ENCODE measurements at regions not wholly inside any gene's neighbourhood (a gene's known extent, or its start where the extent isn't known, plus 50 kb on each side); places are given as distances from the start of the nearest gene placed in this dataset.

DNA sequence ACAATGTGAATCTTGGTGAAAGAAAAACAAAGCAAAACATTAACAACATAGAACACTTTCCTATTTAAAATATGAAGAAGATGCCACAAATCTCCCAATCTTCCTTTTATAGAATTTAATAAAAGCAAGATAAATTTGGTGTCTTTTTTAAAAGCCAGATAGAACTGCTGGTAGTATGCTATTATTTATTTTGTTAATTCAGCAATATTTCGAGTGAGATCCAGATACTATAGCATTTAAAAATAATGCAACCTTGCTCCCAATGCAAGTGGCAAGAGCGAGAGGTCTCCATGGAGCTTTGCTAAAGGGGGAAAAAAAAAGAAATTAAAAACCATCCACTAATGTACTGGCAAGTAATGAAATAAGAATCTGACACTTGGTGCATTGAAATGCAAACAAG is 121.8 kb downstream of the IL20RB start:
- BruUV-seq (replicated peaks) = no TSS peak
- Histone ChIP-seq H3K4me1 (ENCODE audit: insufficient read depth, low read length, poor library complexity, severe bottlenecking) (no peaks in the 10 kb centered on the region), H3K9me3 (ENCODE audit: low read depth, low read length, poor library complexity, severe bottlenecking) (no peaks in the 10 kb centered on the region), H3K27ac (ENCODE audit: low read depth, low read length, poor library complexity, severe bottlenecking) (no peak overlapping the region), H3K4me3 (ENCODE audit: low read depth, low read length, poor library complexity, severe bottlenecking) (no peak overlapping the region), H3K27me3 (replicated peaks; ENCODE audit: insufficient read depth, low read depth, low read length, poor library complexity) (peaks cover 24% of the 10 kb centered on the region), H3K36me3 (ENCODE audit: insufficient read depth, low read length, poor library complexity, severe bottlenecking) (no peaks in the 10 kb centered on the region)
- ChIA-PET POLR2A (ENCODE audit: low non-redundant PET) (no interaction called here), CTCF (no interaction called here)
- TF ChIP-seq, protein P1, sequence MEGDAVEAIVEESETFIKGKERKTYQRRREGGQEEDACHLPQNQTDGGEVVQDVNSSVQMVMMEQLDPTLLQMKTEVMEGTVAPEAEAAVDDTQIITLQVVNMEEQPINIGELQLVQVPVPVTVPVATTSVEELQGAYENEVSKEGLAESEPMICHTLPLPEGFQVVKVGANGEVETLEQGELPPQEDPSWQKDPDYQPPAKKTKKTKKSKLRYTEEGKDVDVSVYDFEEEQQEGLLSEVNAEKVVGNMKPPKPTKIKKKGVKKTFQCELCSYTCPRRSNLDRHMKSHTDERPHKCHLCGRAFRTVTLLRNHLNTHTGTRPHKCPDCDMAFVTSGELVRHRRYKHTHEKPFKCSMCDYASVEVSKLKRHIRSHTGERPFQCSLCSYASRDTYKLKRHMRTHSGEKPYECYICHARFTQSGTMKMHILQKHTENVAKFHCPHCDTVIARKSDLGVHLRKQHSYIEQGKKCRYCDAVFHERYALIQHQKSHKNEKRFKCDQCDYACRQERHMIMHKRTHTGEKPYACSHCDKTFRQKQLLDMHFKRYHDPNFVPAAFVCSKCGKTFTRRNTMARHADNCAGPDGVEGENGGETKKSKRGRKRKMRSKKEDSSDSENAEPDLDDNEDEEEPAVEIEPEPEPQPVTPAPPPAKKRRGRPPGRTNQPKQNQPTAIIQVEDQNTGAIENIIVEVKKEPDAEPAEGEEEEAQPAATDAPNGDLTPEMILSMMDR (conservative IDR thresholded peaks at IDR 0.05; ENCODE audit: low read depth, low read length) = no peak
- TF ChIP-seq EZH2 (IDR thresholded peaks at IDR 0.05; ENCODE audit: borderline replicate concordance, low read depth, low read length, poor library complexity, severe bottlenecking) = no peak
- no peak for DNase-seq (ENCODE audit: low spot score)
- intact Hi-C loops (cut with micrococcal nuclease; ENCODE audit: unreplicated experiment) = no loop called here

DNA sequence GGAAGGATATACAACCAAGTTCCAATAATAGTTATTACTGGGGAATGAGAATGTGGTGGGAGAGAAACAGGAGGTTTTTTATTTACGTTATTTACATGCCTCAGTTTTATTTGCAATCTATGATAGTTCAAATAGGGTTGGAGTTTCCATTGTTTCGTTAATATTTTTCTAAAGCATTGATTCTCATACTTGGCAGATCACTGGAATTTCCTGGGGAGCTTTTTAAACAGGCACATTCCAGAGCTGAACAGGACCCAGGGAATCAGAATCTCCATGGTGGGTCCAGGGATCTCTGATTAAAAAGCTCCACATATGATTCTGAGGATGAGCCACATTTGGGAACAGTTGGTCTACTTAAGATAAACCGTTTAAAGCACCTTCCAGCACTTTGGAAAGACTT is 123.9 kb downstream of the IL20RB start:
- Histone ChIP-seq H3K4me3 (ENCODE audit: low read depth, low read length, poor library complexity, severe bottlenecking) (no peak overlapping the region), H3K27me3 (replicated peaks; ENCODE audit: insufficient read depth, low read depth, low read length, poor library complexity) (peaks cover 27% of the 10 kb centered on the region), H3K4me1 (ENCODE audit: insufficient read depth, low read length, poor library complexity, severe bottlenecking) (no peaks in the 10 kb centered on the region), H3K27ac (ENCODE audit: low read depth, low read length, poor library complexity, severe bottlenecking) (no peak overlapping the region), H3K36me3 (ENCODE audit: insufficient read depth, low read length, poor library complexity, severe bottlenecking) (no peaks in the 10 kb centered on the region), H3K9me3 (ENCODE audit: low read depth, low read length, poor library complexity, severe bottlenecking) (no peaks in the 10 kb centered on the region)
- intact Hi-C loops (cut with micrococcal nuclease; ENCODE audit: unreplicated experiment) = no loop called here
- CTCF ChIA-PET = no interaction called here
- POLR2A ChIA-PET (ENCODE audit: low non-redundant PET) = no interaction called here
- no TSS peak for BruUV-seq (replicated peaks)
- DNase-seq (ENCODE audit: low spot score) = no peak
- TF ChIP-seq EZH2 (IDR thresholded peaks at IDR 0.05; ENCODE audit: borderline replicate concordance, low read depth, low read length, poor library complexity, severe bottlenecking) = no peak
- TF ChIP-seq, protein P1 (conservative IDR thresholded peaks at IDR 0.05; ENCODE audit: low read depth, low read length) = no peak

DNA sequence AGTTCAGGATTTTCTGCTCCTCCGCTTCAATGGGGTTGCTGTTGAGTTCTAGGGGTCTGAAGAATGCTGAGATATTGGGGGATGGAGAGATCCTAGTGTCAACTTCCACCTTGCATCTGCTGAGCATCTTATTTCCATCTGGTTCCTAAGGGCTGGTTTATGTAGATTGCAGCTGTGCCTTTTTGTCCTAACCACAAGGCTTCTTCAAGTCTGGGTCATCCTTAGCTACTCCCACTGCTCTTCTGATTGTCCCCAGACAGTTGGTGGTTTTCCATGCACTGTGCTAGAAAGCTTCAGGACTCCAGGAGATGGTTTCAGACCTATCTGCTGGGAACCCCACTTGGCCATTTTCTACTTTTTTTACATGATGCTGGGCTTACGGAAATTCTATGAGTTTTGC is 125.0 kb downstream of the IL20RB start:
- Histone ChIP-seq H3K36me3 (ENCODE audit: insufficient read depth, low read length, poor library complexity, severe bottlenecking) (no peaks in the 10 kb centered on the region), H3K27ac (ENCODE audit: low read depth, low read length, poor library complexity, severe bottlenecking) (no peak overlapping the region), H3K9me3 (ENCODE audit: low read depth, low read length, poor library complexity, severe bottlenecking) (no peaks in the 10 kb centered on the region), H3K4me3 (ENCODE audit: low read depth, low read length, poor library complexity, severe bottlenecking) (no peak overlapping the region), H3K4me1 (ENCODE audit: insufficient read depth, low read length, poor library complexity, severe bottlenecking) (no peaks in the 10 kb centered on the region), H3K27me3 (replicated peaks; ENCODE audit: insufficient read depth, low read depth, low read length, poor library complexity) (peaks cover 27% of the 10 kb centered on the region)
- intact Hi-C loops (cut with micrococcal nuclease; ENCODE audit: unreplicated experiment) = no loop called here
- no TSS peak for BruUV-seq (replicated peaks)
- ChIA-PET POLR2A (ENCODE audit: low non-redundant PET) (no interaction called here), CTCF (no interaction called here)
- DNase-seq (ENCODE audit: low spot score) = no peak
- TF ChIP-seq, protein P1 (conservative IDR thresholded peaks at IDR 0.05; ENCODE audit: low read depth, low read length) = no peak
- no peak for TF ChIP-seq EZH2 (IDR thresholded peaks at IDR 0.05; ENCODE audit: borderline replicate concordance, low read depth, low read length, poor library complexity, severe bottlenecking)

Data from A673 (cell line).